ENCODE measurements at regions not wholly inside any gene's neighbourhood (a gene's known extent, or its start where the extent isn't known, plus 50 kb on each side); places are given as distances from the start of the nearest gene placed in this dataset.

GRCh38 chr6:56403745-56404144 is 156.4 kb upstream of the COL21A1 start:
- no peak for TF ChIP-seq EZH2phosphoT487 (IDR thresholded peaks at IDR 0.05; ENCODE audit: borderline replicate concordance)
- TF ChIP-seq CTCF (conservative IDR thresholded peaks at IDR 0.05; ENCODE audit: low read length), result no peak
- no peaks in the 10 kb centered on the region for H3K27me3 ChIP-seq (ENCODE audit: insufficient read depth, low read length, poor library complexity, severe bottlenecking)

GRCh38 chr6:56401477-56402070 is 154.2 kb upstream of the COL21A1 start:
- Histone ChIP-seq H3F3A (ENCODE audit: low read depth) (no peaks in the 10 kb centered on the region), H3K36me3 (ENCODE audit: insufficient read depth, low read length) (no peaks in the 10 kb centered on the region), H4K20me1 (ENCODE audit: insufficient read depth, low read length, poor library complexity, severe bottlenecking) (no peaks in the 10 kb centered on the region), H3K79me2 (ENCODE audit: insufficient read depth, low read length) (no peaks in the 10 kb centered on the region), H3K4me3 (ENCODE audit: low read length, poor library complexity, severe bottlenecking) (no peak overlapping the region), H3K4me1 (ENCODE audit: insufficient read depth, low read length, poor library complexity, severe bottlenecking) (no peaks in the 10 kb centered on the region), H2AFZ (ENCODE audit: low read length) (no peak overlapping the region), H3K4me2 (ENCODE audit: low read depth, low read length, poor library complexity, severe bottlenecking) (no peak overlapping the region), H3K27me3 (ENCODE audit: insufficient read depth, low read length, poor library complexity, severe bottlenecking) (no peaks in the 10 kb centered on the region), H3K9ac (ENCODE audit: low read depth, low read length, poor library complexity, severe bottlenecking) (no peak overlapping the region), H3K9me3 (ENCODE audit: insufficient read depth, low read depth, low read length) (no peaks in the 10 kb centered on the region), H3K9me2 (replicated peaks; ENCODE audit: low read depth, low read length) (no peaks in the 10 kb centered on the region)
- no peak for TF ChIP-seq CTCF (conservative IDR thresholded peaks at IDR 0.05; ENCODE audit: low read length)
- no peak for TF ChIP-seq EZH2phosphoT487 (IDR thresholded peaks at IDR 0.05; ENCODE audit: borderline replicate concordance)

More at GRCh38 chr6:56403745-56404144, 156.4 kb upstream of the COL21A1 start:
- Histone ChIP-seq H3K36me3 (ENCODE audit: insufficient read depth, low read length) (no peaks in the 10 kb centered on the region), H3F3A (ENCODE audit: low read depth) (no peaks in the 10 kb centered on the region), H3K4me2 (ENCODE audit: low read depth, low read length, poor library complexity, severe bottlenecking) (no peak overlapping the region), H3K4me1 (ENCODE audit: insufficient read depth, low read length, poor library complexity, severe bottlenecking) (no peaks in the 10 kb centered on the region), H3K9ac (ENCODE audit: low read depth, low read length, poor library complexity, severe bottlenecking) (no peak overlapping the region), H3K9me2 (replicated peaks; ENCODE audit: low read depth, low read length) (no peaks in the 10 kb centered on the region), H2AFZ (ENCODE audit: low read length) (peak overlapping the region; percentile 47; the same call in 1 of the 2 replicates), H3K9me3 (ENCODE audit: insufficient read depth, low read depth, low read length) (no peaks in the 10 kb centered on the region), H3K79me2 (ENCODE audit: insufficient read depth, low read length) (no peaks in the 10 kb centered on the region), H3K4me3 (ENCODE audit: low read length, poor library complexity, severe bottlenecking) (no peak overlapping the region), H4K20me1 (ENCODE audit: insufficient read depth, low read length, poor library complexity, severe bottlenecking) (no peaks in the 10 kb centered on the region)

- Histone ChIP-seq H2AFZ (ENCODE audit: low read length) (no peak overlapping the region), H3K79me2 (ENCODE audit: insufficient read depth, low read length) (no peaks in the 10 kb centered on the region), H3K4me1 (ENCODE audit: insufficient read depth, low read length, poor library complexity, severe bottlenecking) (peaks cover under 1% of the 10 kb centered on the region), H3K4me3 (ENCODE audit: low read length, poor library complexity, severe bottlenecking) (no peak overlapping the region), H3K4me2 (ENCODE audit: low read depth, low read length, poor library complexity, severe bottlenecking) (no peak overlapping the region), H3K27me3 (ENCODE audit: insufficient read depth, low read length, poor library complexity, severe bottlenecking) (no peaks in the 10 kb centered on the region), H3K9me2 (replicated peaks; ENCODE audit: low read depth, low read length) (no peaks in the 10 kb centered on the region), H3K36me3 (ENCODE audit: insufficient read depth, low read length) (no peaks in the 10 kb centered on the region), H3K9me3 (ENCODE audit: insufficient read depth, low read depth, low read length) (no peaks in the 10 kb centered on the region), H4K20me1 (ENCODE audit: insufficient read depth, low read length, poor library complexity, severe bottlenecking) (no peaks in the 10 kb centered on the region), H3K9ac (ENCODE audit: low read depth, low read length, poor library complexity, severe bottlenecking) (no peak overlapping the region), H3F3A (ENCODE audit: low read depth) (no peaks in the 10 kb centered on the region)
- TF ChIP-seq EZH2phosphoT487 (IDR thresholded peaks at IDR 0.05; ENCODE audit: borderline replicate concordance), result no peak
- no peak for TF ChIP-seq CTCF (conservative IDR thresholded peaks at IDR 0.05; ENCODE audit: low read length)
Observed at GRCh38 chr6:56400273-56400672, 152.9 kb upstream of the COL21A1 start.

All from Loucy (cell line).